Activated naive CD8-positive, alpha-beta T cell treated with anti-CD3 and anti-CD28 coated beads for 36 hours (primary cell): ENCODE measurements at regions not wholly inside any gene's neighbourhood (a gene's known extent, or its start where the extent isn't known, plus 50 kb on each side); places are given as distances from the start of the nearest gene placed in this dataset.

Experiments
- DNase-seq: peaks from one replicate; pipeline ENCODE4 v3.0.0; 2021
- H3K27ac Mint-ChIP-seq: one replicate; pipeline ENCODE4 v1.8.0; 2022; ENCODE audit warnings: mild to moderate bottlenecking, moderate library complexity, mixed read lengths
- H3K27me3 Mint-ChIP-seq: one replicate; pipeline ENCODE4 v1.8.0; 2022; ENCODE audit warnings: mild to moderate bottlenecking, mixed read lengths
- H3K36me3 Mint-ChIP-seq: one replicate; pipeline ENCODE4 v1.8.0; 2021; ENCODE audit warnings: mild to moderate bottlenecking, mixed read lengths
- H3K4me1 Mint-ChIP-seq: one replicate; pipeline ENCODE4 v1.8.0; 2021; ENCODE audit warnings: mixed read lengths
- H3K4me3 Mint-ChIP-seq: one replicate; pipeline ENCODE4 v1.8.0; 2022; ENCODE audit warnings: mild to moderate bottlenecking, moderate library complexity, mixed read lengths
- H3K9me3 Mint-ChIP-seq: one replicate; pipeline ENCODE4 v1.8.0; 2022; ENCODE audit warnings: mixed read lengths

DNA sequence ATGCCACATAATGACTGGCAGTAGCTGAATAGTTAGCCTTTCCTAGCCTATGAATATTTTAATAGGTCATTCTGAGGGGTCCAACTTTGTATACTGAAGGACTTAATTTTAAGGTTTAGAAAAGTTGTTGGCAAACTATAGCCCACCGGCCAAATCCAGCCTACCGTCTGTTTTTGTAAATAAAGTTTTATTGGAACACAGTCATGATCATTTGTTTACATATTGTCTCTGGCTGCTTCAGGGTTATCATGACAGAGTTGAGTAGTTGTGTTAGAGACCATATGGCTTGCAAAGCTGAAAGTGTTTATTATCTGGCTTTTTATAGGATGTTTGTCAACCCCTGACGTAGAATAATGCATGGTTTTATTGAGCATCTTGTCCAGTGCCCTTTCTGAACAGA, 73.4 kb downstream of the NTMT2 start:
- no peak overlapping the region for H3K4me3 Mint-ChIP-seq
- H3K27me3 Mint-ChIP-seq = peaks cover 24% of the 10 kb centered on the region
- H3K9me3 Mint-ChIP-seq = peaks cover under 1% of the 10 kb centered on the region
- peaks cover 4% of the 10 kb centered on the region for H3K4me1 Mint-ChIP-seq
- H3K36me3 Mint-ChIP-seq = no peaks in the 10 kb centered on the region
- no peak for DNase-seq
- H3K27ac Mint-ChIP-seq = no peak overlapping the region

DNA sequence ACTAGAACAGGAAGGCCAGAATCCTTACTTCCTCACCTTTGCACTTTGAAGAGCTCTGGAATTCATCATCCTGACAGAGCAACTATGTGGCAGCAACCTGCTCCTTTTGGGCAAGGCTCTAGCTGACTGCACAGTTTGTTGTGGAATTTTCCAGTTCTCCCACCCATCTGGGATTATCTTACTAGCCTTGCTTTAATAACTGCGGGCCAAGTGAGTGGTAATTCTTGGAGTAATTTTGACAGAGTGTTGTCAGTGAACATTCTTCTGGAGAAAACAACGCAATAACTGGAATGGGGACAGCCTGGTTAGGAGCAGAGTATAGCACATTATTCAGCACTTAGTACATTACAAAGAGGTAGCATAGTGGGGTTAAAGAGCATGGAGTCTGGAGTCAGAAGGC, 75.3 kb downstream of the NTMT2 start:
- no peak for DNase-seq
- H3K27ac Mint-ChIP-seq = no peak overlapping the region
- no peaks in the 10 kb centered on the region for H3K36me3 Mint-ChIP-seq
- H3K4me3 Mint-ChIP-seq = no peak overlapping the region
- H3K4me1 Mint-ChIP-seq = no peaks in the 10 kb centered on the region
- peaks cover 11% of the 10 kb centered on the region for H3K27me3 Mint-ChIP-seq
- H3K9me3 Mint-ChIP-seq = peaks cover 4% of the 10 kb centered on the region

DNA sequence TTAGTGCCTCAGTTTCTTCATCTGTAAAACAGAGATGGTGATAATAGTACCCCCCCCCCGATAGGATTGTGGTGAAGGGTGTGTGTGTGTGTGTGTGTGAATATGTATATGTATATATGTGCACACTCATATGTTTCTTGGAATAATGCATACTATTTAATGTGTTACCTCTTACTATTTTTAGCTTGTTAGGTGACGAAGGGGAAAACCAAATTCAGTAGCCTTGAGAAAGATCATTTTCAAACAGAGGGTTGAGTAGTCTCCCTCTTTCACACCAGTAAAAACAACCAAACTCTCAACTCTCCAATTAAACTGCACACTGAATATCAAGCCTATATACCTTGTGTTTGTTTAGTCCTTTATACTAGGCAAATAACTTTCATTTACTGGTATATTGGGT, 75.7 kb downstream of the NTMT2 start:
- no peak overlapping the region for H3K27ac Mint-ChIP-seq
- no peak for DNase-seq
- peaks cover 4% of the 10 kb centered on the region for H3K9me3 Mint-ChIP-seq
- no peaks in the 10 kb centered on the region for H3K4me1 Mint-ChIP-seq
- no peak overlapping the region for H3K4me3 Mint-ChIP-seq
- H3K36me3 Mint-ChIP-seq = no peaks in the 10 kb centered on the region
- H3K27me3 Mint-ChIP-seq = peaks cover 11% of the 10 kb centered on the region

DNA sequence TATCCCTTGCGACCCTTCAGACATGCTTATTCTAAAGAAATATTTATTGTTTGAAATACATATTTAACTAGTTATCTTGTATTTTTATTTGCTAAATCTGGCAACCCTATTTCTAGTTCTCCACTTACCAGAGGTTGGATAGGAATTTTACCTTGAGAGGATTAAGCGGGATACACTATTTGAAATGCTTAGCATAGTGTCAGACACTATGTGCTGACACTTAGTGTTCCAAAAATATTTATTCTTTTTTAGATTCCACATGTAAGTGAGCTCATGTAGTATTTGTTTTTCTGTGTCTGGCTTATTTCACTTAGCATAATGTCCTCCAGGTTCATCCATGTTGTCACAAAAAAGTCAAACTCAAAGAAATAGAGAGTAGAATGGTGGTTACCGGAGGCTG, 78.7 kb downstream of the NTMT2 start:
- H3K36me3 Mint-ChIP-seq = no peaks in the 10 kb centered on the region
- no peak overlapping the region for H3K27ac Mint-ChIP-seq
- DNase-seq = no peak
- H3K4me3 Mint-ChIP-seq = no peak overlapping the region
- H3K9me3 Mint-ChIP-seq = peaks cover 4% of the 10 kb centered on the region
- H3K27me3 Mint-ChIP-seq = peaks cover 3% of the 10 kb centered on the region
- H3K4me1 Mint-ChIP-seq = no peaks in the 10 kb centered on the region

DNA sequence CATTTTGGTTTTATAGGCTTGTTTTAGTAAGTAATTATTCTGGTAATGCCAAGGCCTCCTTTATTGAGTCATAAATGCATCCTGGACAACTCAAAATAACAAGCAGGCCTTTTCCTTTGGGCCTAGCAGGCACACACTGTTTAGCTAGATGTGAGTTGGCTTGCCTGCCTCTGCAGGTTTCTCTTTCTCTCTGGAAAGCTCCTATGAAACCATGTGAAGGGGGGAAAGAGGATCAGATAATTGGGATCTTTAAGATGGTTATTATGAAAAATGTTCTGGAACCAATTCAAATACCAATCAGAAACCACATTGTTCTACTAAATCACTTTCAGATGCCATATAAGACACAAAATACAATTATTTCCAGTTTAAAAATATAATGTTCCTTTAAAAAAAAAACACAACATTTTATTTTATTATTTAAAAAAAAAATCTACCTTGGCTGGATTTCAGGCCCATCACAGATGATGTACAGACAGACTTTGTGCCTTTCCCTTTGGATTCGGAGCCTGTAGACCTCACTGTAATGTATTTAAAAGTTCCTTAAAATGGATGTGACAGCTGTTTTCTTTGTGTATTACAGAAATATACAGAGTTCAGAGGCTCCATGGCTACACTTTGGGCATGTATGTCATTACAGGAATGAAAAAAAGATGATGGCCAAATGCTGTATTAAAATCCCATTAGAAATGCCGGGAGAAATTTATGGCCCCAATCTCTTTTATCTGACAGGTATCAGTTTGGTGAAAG, 80.2 kb downstream of the NTMT2 start:
- Mint-ChIP-seq H3K9me3 (peaks cover 4% of the 10 kb centered on the region), H3K4me1 (no peaks in the 10 kb centered on the region), H3K4me3 (no peak overlapping the region), H3K27me3 (peaks cover 5% of the 10 kb centered on the region), H3K27ac (no peak overlapping the region), H3K36me3 (no peaks in the 10 kb centered on the region)
- no peak for DNase-seq

DNA sequence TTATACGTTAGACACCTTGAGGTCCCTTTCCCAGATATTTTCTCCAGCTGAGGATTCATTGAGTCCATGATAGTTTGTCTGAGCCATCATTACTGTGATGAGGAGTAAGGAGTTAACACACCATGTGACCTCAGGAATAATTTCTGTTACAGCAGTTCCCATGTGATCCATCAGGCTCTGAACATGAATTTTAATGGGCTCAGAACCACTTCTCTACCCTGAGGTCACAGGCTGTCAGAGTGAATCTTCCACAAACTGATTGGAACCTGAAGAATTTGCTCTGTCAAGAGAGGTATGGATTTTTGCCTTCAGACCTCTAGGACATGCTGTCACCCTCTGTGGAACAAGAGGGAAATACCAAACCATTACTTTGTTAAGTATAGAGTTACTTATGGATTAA, 81.0 kb downstream of the NTMT2 start:
- Mint-ChIP-seq H3K36me3 (no peaks in the 10 kb centered on the region), H3K27me3 (peaks cover 8% of the 10 kb centered on the region), H3K4me3 (no peak overlapping the region), H3K4me1 (no peaks in the 10 kb centered on the region), H3K27ac (no peak overlapping the region), H3K9me3 (peaks cover 4% of the 10 kb centered on the region)
- DNase-seq = no peak

DNA sequence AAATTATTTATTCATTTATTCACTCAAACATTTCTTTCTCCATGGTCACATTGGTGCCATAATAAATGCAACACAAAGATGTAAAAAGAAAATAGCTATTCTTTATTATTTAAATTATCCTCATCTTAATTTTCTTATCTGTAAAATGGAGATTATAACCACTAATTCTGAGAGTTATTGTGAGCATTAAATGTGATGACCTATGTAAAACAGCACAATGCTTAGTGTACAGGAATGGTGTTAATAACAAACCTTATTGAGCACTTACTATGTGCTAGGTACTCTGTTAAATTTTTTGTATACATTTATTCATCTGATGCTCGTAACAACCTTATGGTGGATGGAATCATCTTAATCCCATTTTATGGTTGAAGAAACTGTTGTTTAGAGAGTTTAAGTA, 84.6 kb downstream of the NTMT2 start:
- Mint-ChIP-seq H3K27ac (no peak overlapping the region), H3K4me1 (no peaks in the 10 kb centered on the region), H3K9me3 (no peaks in the 10 kb centered on the region), H3K36me3 (no peaks in the 10 kb centered on the region), H3K27me3 (peaks cover 21% of the 10 kb centered on the region), H3K4me3 (no peak overlapping the region)
- no peak for DNase-seq

DNA sequence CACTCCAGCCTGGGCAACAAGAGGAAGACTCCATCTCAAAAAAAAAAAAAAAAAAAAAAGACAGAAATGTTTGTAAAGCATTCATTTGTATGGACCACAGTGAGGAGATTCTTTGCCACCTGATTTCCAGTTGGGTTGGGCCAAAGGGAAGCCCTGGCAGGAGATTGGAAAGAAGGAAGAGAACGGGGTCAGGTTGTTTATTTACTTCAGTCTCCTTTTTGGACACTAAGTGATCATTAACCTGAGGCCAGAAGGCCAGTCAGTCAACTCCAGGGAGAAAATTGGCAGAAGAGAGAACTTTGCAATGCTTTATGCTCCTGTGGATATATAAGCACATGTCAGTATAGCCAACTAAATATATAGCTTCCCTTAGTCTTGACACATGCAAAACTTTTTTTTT, 85.9 kb downstream of the NTMT2 start:
- peak overlapping the region; percentile 21 for H3K27ac Mint-ChIP-seq
- peaks cover 18% of the 10 kb centered on the region for H3K27me3 Mint-ChIP-seq
- H3K9me3 Mint-ChIP-seq = no peaks in the 10 kb centered on the region
- no peak overlapping the region for H3K4me3 Mint-ChIP-seq
- DNase-seq = no peak
- H3K36me3 Mint-ChIP-seq = no peaks in the 10 kb centered on the region
- H3K4me1 Mint-ChIP-seq = no peaks in the 10 kb centered on the region

DNA sequence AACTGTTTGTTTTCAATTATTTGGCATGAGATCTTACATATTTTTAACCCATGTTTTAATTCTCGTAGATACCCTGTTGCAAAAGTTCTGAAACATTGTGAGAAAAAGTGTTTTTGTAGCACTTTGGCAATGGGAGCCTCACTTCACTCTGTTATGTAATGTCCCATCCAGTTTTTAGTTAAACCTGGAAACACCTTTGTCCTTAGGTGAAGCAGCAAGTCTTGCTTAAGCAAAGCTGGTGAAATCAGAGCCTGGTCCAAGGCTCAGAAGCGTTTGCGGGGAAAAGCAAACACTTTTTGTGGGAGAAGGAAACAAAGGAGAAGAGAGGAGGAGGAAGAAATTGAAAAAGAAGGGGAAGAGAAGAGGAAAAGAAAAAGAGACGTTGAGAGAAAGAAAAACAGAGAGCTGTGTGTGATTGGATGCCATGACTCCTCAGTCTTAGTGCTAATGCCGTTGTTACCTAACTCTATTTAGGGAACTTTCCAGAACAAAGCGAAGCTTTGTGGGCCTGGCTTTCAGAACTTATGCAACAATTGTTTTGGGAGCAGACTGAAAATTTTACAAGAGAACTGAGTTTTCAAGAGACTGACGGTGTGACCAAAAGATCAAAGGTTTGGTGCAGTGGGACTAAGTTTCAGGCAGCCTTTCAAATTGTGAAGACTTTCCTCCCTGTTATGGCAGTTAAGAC, 93.1 kb downstream of the NTMT2 start:
- Mint-ChIP-seq H3K9me3 (no peaks in the 10 kb centered on the region), H3K4me3 (no peak overlapping the region), H3K27ac (no peak overlapping the region)

DNA sequence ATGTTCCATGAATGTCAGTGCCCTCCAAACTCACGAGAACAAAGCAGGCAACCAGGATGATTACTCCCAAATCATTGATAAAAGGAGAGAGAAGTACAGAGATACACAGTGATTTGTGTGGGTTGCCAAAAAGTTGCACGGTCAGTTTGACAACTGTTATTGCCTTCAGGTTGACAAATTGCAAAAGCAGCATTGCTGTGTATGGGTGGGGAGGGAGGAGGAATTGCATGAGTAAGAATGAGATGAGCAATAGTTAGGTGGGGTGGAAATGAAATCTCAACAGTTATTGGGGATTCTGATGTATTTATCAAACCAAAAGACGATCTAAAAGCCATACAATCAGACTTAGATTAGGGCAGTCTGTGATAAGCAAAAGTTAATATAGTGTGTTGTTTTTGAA, 93.7 kb downstream of the NTMT2 start:
- no peak for DNase-seq
- peaks cover 10% of the 10 kb centered on the region for H3K27me3 Mint-ChIP-seq
- no peaks in the 10 kb centered on the region for H3K36me3 Mint-ChIP-seq
- H3K9me3 Mint-ChIP-seq = no peaks in the 10 kb centered on the region
- H3K4me1 Mint-ChIP-seq = no peaks in the 10 kb centered on the region
- H3K4me3 Mint-ChIP-seq = no peak overlapping the region
- H3K27ac Mint-ChIP-seq = no peak overlapping the region

More for the DNA sequence above, 93.1 kb downstream of the NTMT2 start:
- Mint-ChIP-seq H3K27me3 (peaks cover 13% of the 10 kb centered on the region), H3K4me1 (no peaks in the 10 kb centered on the region), H3K36me3 (no peaks in the 10 kb centered on the region)
- DNase-seq = no peak

DNA sequence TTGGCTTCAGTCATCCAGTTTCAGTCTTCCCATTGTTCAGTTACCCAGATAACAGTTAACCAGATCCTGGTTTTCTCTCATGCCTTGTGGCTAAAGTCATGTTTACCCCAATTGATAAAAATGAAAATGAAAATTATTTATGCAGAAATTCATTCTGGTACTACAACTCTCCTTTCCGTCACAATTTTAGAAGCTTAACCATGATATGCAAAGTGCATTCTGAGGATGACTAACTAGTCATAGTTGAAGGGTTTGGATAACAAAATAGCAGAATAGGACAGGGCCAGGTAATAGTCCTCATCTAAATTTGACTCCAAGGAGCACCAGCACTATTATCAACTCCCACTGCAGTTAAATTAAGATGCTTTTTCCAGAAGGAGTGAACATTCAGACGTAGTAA, 94.7 kb downstream of the NTMT2 start:
- Mint-ChIP-seq H3K9me3 (no peaks in the 10 kb centered on the region), H3K4me1 (no peaks in the 10 kb centered on the region), H3K27ac (no peak overlapping the region), H3K36me3 (no peaks in the 10 kb centered on the region), H3K27me3 (peaks cover 11% of the 10 kb centered on the region), H3K4me3 (no peak overlapping the region)
- no peak for DNase-seq

DNA sequence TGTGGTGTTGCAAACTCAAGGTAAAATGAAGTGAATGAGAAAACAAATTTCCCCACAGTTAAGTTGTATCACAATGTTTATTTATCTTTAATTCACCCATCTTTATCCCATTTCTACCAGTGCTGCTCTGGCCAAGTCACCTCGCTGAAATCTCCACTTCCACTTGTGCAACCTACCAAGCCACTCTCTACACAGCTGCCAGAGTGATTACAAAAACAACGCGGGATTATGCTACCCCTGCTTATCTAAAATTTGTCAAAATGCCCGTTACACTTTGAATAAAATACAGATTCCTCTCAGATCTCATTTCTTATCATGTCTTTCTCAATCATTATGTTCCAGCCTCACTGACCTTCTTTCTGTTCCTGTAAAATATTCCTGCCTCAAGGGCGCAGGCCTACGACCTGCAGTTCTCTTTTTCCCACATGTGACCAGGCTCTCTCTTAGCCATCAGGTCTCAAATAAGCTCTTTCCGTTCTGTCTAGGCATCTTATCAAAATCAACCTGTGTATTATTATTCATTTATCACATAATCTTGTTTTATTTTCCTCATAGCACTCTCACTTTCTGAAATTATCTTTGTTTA, 95.6 kb downstream of the NTMT2 start:
- no peak for DNase-seq
- Mint-ChIP-seq H3K4me3 (no peak overlapping the region), H3K27ac (no peak overlapping the region), H3K27me3 (peaks cover 11% of the 10 kb centered on the region), H3K9me3 (no peaks in the 10 kb centered on the region), H3K36me3 (no peaks in the 10 kb centered on the region), H3K4me1 (no peaks in the 10 kb centered on the region)

DNA sequence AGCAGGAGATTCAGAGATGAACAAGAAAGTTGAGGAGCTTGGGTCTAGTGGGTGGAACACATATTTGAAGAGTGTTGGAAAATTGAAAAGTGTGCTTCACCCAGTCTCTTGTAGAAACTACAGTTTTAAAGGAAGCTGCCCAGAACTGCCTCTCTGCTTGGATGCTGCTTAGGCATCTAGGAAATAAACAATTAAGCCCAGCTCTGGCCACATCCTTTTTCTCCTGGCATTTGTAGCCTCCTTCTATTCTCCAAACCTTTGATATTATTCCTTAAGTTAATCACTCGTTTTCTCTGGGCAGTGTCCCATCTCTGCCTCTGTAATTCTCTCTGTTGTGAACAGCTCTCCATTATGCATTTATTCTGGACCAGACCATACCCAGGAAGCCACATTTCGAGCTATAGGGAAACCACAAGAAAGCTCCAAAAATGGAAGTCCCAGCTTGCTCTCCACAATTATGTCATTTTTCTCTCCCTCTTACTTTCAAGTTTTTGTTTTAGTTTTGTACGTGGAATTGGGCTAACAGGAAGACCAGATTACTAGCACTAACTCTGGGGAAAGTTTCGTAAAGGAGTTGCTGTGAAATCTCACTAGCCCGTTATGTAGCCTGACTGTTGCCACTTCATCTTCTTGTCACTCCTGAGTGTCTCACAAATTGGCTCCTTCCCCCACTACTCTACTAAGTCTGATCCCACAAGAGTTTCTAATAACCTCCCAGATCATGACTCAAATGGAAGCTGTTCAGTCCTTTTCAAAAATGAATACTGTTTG, 102.2 kb downstream of the NTMT2 start:
- Mint-ChIP-seq H3K4me1 (peaks cover 12% of the 10 kb centered on the region), H3K4me3 (peak overlapping the region; percentile 6), H3K27me3 (peaks cover 5% of the 10 kb centered on the region), H3K36me3 (no peaks in the 10 kb centered on the region), H3K27ac (peak overlapping the region; percentile 17), H3K9me3 (peaks cover 3% of the 10 kb centered on the region)
- no peak for DNase-seq

DNA sequence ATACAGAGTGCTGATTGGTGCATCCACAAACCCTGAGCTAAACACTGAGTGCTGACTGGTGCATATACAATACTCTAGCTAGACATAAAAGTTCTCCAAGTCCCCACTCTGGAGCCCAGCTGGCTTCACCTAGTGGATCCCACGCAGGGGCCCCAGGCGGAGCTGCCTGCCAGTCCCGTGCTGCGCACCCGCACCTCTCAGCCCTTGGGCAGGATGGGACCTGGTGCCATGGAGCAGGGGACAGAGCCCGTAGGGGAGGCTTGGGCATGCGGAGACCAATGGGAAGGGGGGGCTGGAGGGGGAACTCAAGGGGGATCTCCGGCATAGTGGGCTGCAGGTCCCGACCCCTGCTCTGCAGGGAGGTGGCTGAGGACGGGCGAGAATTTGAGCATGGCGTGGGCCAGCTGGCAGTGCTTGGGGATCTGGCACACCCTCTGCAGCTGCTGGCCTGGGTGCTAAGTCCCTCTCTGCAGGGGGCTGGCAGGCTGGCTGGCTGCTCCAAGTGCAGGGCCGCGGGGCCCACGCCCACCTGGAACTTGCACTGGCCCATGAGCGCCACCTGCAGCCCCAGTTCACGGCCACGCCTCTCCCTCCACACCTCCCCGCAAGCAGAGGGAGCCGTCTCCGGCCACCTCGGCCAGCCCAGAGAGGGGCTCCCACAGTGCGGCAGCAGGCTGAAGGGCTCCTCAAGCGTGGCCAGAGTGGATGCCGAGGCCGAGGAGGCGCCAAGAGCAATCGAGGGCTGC, 104.9 kb downstream of the NTMT2 start:
- H3K4me1 Mint-ChIP-seq = peaks cover 12% of the 10 kb centered on the region
- H3K27ac Mint-ChIP-seq = no peak overlapping the region
- H3K27me3 Mint-ChIP-seq = no peaks in the 10 kb centered on the region
- DNase-seq = no peak
- peaks cover 3% of the 10 kb centered on the region for H3K9me3 Mint-ChIP-seq
- no peaks in the 10 kb centered on the region for H3K36me3 Mint-ChIP-seq
- H3K4me3 Mint-ChIP-seq = no peak overlapping the region
